DMS53 treated with DMSO at 0.1 percent for 48 hours (cell line): ENCODE measurements at regions not wholly inside any gene's neighbourhood (a gene's known extent, or its start where the extent isn't known, plus 50 kb on each side); places are given as distances from the start of the nearest gene placed in this dataset.

Experiments
- DNase-seq: peaks from one replicate; lab custom pipeline; 2025; ENCODE audit not compliant: unreplicated experiment; lab: John Stamatoyannopoulos, UW

- DNase-seq, result no peak
Measured at GRCh38 chr3:30203301-30203700, 403.1 kb upstream of the TGFBR2 start.

- no peak for DNase-seq
Measured at GRCh38 chr3:30204126-30204525, 402.3 kb upstream of the TGFBR2 start.

- DNase-seq, result no peak
Measured at GRCh38 chr3:30206051-30206450, 400.4 kb upstream of the TGFBR2 start.

- DNase-seq, result no peak
Measured at GRCh38 chr3:30221619-30222018, 384.8 kb upstream of the TGFBR2 start.

- no peak for DNase-seq
Measured at GRCh38 chr3:30222441-30222840, 384.0 kb upstream of the TGFBR2 start.

- DNase-seq, result no peak
Measured at GRCh38 chr3:30225021-30225420, 381.4 kb upstream of the TGFBR2 start.

- DNase-seq, result no peak
Measured at GRCh38 chr3:30226601-30227151, 379.7 kb upstream of the TGFBR2 start.

- no peak for DNase-seq
Measured at GRCh38 chr3:30227571-30228301, 378.7 kb upstream of the TGFBR2 start.

- no peak for DNase-seq
Measured at GRCh38 chr3:30228302-30228631, 378.1 kb upstream of the TGFBR2 start.

- DNase-seq, result no peak
Measured at GRCh38 chr3:30231277-30232141, 374.9 kb upstream of the TGFBR2 start.

GRCh38 chr3:30232142-30232541 lies 374.3 kb upstream of the TGFBR2 start:
- no peak for DNase-seq

GRCh38 chr3:30233913-30234646 lies 372.3 kb upstream of the TGFBR2 start:
- DNase-seq, result no peak

GRCh38 chr3:30236011-30236410 lies 370.4 kb upstream of the TGFBR2 start:
- no peak for DNase-seq

- DNase-seq, result peak; percentile 55
Measured at GRCh38 chr3:30241721-30242120, 364.7 kb upstream of the TGFBR2 start.

GRCh38 chr3:30245858-30246622 lies 360.4 kb upstream of the TGFBR2 start:
- no peak for DNase-seq

GRCh38 chr3:30248423-30248822 lies 358.0 kb upstream of the TGFBR2 start:
- no peak for DNase-seq

- DNase-seq, result no peak
Measured at GRCh38 chr3:30252474-30252873, 353.9 kb upstream of the TGFBR2 start.

GRCh38 chr3:30253832-30254231 lies 352.6 kb upstream of the TGFBR2 start:
- no peak for DNase-seq

GRCh38 chr3:30256474-30256873 lies 349.9 kb upstream of the TGFBR2 start:
- no peak for DNase-seq
